ENCODE measurements at regions not wholly inside any gene's neighbourhood (a gene's known extent, or its start where the extent isn't known, plus 50 kb on each side); places are given as distances from the start of the nearest gene placed in this dataset.

GRCh38 chr12:19574601-19575000 lies 135.3 kb downstream of the AEBP2 start:
- ATAC-seq (peak; percentile 55; the same call in 2 of the 3 replicates), FAIRE-seq (no peak), DNase-seq (ENCODE audit: extremely low read depth in 1 of 4, low spot score in 3 of 4) (peak in 1 of 4 experiments; percentile 4)
- Histone ChIP-seq H3K27me3 (ENCODE audit: control insufficient read depth in 2 of 2, insufficient read depth in 2 of 2, low read length in 2 of 2) (no peaks in the 10 kb centered on the region), H4K20me1 (replicated peaks; ENCODE audit: control insufficient read depth, insufficient read depth, low read length) (no peaks in the 10 kb centered on the region), H2AFZ (ENCODE audit: low read depth, low read length) (no peak overlapping the region), H3K4me2 (ENCODE audit: insufficient read depth, low read length) (no peak overlapping the region), H3K79me2 (ENCODE audit: control insufficient read depth, insufficient read depth, low read length) (no peaks in the 10 kb centered on the region), H3K4me3 (no peak overlapping the region), H3K9me1 (ENCODE audit: control insufficient read depth, insufficient read depth, low read length) (no peaks in the 10 kb centered on the region), H3K9me3 (replicated peaks; ENCODE audit: control insufficient read depth, insufficient read depth, low read depth, low read length) (no peaks in the 10 kb centered on the region), H3K4me1 (replicated peaks in 1 of 2; ENCODE audit: control insufficient read depth in 2 of 2, insufficient read depth in 2 of 2, low read length in 2 of 2) (peaks cover 5 to 13% of the 10 kb centered on the region in 2 experiments; a peak in 4 of 5 replicates), H3K27ac (ENCODE audit: extremely low read depth, low read depth, low read length) (no peak overlapping the region), H3K9ac (ENCODE audit: insufficient read depth in 1 of 2, low read depth in 2 of 2, low read length in 2 of 2) (no peak overlapping the region), H3K36me3 (ENCODE audit: control insufficient read depth, insufficient read depth, low read length) (no peaks in the 10 kb centered on the region)
- in situ Hi-C loops (cut with MboI) (no loop called here), intact Hi-C loops (cut with micrococcal nuclease) (no loop called here)
- ChIA-PET CTCF (ENCODE audit: low intra/inter-chr PET ratio) (no interaction called here), POLR2A (no interaction called here)
- TF ChIP-seq SMARCB1 (IDR thresholded peaks at IDR 0.05; ENCODE audit: insufficient read length, low read depth) (no peak), CTCF (IDR thresholded peaks at IDR 0.05 in 2 of 3, conservative IDR thresholded peaks at IDR 0.05 in 1 of 3; ENCODE audit: insufficient read depth in 2 of 3, low read depth in 1 of 3, low read length in 3 of 3) (0 out of 6 replicates have a peak, but pooled peaks of 1 of the 3 experiments have one; percentile 13)
- no TSS peak for BruUV-seq (replicated peaks)

Measured in K562 (cell line).